ENCODE measurements at regions not wholly inside any gene's neighbourhood (a gene's known extent, or its start where the extent isn't known, plus 50 kb on each side); places are given as distances from the start of the nearest gene placed in this dataset.

DNA sequence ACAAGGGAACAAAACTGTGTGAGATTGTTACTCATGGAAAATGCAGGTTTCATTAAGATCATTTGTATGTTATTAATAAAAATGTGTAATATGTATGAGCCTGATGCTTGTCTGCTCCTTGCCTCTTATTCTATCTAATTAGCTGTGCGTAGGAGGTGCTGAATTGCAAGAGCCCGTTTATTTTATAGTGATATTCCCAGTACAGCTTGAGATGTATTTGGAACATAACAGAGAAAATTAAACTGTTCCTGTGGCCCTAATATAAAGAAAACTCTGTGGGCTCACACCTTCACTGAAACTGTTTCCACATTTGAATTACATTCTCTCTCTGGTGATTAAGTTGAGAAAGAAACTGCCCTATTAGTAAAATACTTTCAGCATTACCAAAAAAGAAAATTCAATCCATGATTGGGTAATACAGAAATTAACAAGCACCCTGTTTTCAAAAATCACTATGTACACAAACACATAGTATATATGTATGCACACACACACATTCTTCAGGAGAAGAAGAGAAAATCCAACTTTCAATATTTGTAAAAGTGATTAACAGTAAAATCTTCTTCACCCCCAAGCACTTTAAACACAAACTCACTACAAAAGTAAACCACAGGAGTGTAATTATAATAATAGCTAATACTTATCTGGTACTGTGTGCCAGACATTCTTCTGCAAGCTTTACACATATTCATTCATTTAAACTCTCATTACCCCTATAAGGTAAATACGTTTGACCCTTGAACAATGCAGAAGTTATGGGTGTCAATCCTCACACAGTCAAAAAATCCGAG lies 233.2 kb downstream of the PHLDA1 start (continued):
- TF ChIP-seq CAMTA2 (CRISPR knock-in tag; IDR thresholded peaks at IDR 0.05; ENCODE audit: borderline replicate concordance) = no peak
- peak; percentile 89 for TF ChIP-seq ISL2 (CRISPR knock-in tag; IDR thresholded peaks at IDR 0.05)
- no peak for TF ChIP-seq REXO4 (CRISPR knock-in tag; IDR thresholded peaks at IDR 0.05; ENCODE audit: borderline replicate concordance)
- TF ChIP-seq EP300 (IDR thresholded peaks at IDR 0.05; ENCODE audit: low read depth in 2 of 2, low read length in 2 of 2) = peak in 1 of 2 experiments; percentile 68; a peak in 2 of 4 replicates
- TF ChIP-seq EP300 (CRISPR knock-in tag; IDR thresholded peaks at IDR 0.05; ENCODE audit: borderline replicate concordance) = no peak
- TF ChIP-seq, protein P1, sequence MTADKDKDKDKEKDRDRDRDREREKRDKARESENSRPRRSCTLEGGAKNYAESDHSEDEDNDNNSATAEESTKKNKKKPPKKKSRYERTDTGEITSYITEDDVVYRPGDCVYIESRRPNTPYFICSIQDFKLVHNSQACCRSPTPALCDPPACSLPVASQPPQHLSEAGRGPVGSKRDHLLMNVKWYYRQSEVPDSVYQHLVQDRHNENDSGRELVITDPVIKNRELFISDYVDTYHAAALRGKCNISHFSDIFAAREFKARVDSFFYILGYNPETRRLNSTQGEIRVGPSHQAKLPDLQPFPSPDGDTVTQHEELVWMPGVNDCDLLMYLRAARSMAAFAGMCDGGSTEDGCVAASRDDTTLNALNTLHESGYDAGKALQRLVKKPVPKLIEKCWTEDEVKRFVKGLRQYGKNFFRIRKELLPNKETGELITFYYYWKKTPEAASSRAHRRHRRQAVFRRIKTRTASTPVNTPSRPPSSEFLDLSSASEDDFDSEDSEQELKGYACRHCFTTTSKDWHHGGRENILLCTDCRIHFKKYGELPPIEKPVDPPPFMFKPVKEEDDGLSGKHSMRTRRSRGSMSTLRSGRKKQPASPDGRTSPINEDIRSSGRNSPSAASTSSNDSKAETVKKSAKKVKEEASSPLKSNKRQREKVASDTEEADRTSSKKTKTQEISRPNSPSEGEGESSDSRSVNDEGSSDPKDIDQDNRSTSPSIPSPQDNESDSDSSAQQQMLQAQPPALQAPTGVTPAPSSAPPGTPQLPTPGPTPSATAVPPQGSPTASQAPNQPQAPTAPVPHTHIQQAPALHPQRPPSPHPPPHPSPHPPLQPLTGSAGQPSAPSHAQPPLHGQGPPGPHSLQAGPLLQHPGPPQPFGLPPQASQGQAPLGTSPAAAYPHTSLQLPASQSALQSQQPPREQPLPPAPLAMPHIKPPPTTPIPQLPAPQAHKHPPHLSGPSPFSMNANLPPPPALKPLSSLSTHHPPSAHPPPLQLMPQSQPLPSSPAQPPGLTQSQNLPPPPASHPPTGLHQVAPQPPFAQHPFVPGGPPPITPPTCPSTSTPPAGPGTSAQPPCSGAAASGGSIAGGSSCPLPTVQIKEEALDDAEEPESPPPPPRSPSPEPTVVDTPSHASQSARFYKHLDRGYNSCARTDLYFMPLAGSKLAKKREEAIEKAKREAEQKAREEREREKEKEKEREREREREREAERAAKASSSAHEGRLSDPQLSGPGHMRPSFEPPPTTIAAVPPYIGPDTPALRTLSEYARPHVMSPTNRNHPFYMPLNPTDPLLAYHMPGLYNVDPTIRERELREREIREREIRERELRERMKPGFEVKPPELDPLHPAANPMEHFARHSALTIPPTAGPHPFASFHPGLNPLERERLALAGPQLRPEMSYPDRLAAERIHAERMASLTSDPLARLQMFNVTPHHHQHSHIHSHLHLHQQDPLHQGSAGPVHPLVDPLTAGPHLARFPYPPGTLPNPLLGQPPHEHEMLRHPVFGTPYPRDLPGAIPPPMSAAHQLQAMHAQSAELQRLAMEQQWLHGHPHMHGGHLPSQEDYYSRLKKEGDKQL (CRISPR knock-in tag; IDR thresholded peaks at IDR 0.05; ENCODE audit: low read depth) = peak; percentile 93
- 0 out of 2 replicates have a peak, but pooled peaks have one; percentile 18 for TF ChIP-seq HMG20B (CRISPR knock-in tag; conservative IDR thresholded peaks at IDR 0.05)
- TF ChIP-seq ZNF652 (CRISPR knock-in tag; IDR thresholded peaks at IDR 0.05; ENCODE audit: borderline replicate concordance, low read depth) = no peak
- TF ChIP-seq, protein P2, sequence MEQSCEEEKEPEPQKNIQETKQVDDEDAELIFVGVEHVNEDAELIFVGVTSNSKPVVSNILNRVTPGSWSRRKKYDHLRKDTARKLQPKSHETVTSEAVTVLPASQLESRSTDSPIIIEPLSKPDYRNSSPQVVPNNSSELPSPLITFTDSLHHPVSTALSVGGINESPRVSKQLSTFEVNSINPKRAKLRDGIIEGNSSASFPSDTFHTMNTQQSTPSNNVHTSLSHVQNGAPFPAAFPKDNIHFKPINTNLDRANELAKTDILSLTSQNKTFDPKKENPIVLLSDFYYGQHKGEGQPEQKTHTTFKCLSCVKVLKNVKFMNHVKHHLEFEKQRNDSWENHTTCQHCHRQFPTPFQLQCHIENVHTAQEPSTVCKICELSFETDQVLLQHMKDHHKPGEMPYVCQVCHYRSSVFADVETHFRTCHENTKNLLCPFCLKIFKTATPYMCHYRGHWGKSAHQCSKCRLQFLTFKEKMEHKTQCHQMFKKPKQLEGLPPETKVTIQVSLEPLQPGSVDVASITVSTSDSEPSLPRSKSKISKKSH (CRISPR knock-in tag; IDR thresholded peaks at IDR 0.05; ENCODE audit: borderline replicate concordance) = no peak
- TF ChIP-seq RCOR2 (CRISPR knock-in tag; IDR thresholded peaks at IDR 0.05) = 0 out of 2 replicates have a peak, but pooled peaks have one; percentile 33
- TF ChIP-seq ADNP (CRISPR knock-in tag; IDR thresholded peaks at IDR 0.05) = no peak
- TF ChIP-seq MIXL1 (CRISPR knock-in tag; IDR thresholded peaks at IDR 0.05) = 0 out of 2 replicates have a peak, but pooled peaks have one; percentile 35
- TF ChIP-seq FOXA1 (IDR thresholded peaks at IDR 0.05) = peak; percentile 50; the same call in 1 of the 2 replicates
- peak; percentile 51; the same call in 1 of the 2 replicates for TF ChIP-seq FOXA1 (CRISPR knock-in tag; IDR thresholded peaks at IDR 0.05)
- TF ChIP-seq, protein P3, sequence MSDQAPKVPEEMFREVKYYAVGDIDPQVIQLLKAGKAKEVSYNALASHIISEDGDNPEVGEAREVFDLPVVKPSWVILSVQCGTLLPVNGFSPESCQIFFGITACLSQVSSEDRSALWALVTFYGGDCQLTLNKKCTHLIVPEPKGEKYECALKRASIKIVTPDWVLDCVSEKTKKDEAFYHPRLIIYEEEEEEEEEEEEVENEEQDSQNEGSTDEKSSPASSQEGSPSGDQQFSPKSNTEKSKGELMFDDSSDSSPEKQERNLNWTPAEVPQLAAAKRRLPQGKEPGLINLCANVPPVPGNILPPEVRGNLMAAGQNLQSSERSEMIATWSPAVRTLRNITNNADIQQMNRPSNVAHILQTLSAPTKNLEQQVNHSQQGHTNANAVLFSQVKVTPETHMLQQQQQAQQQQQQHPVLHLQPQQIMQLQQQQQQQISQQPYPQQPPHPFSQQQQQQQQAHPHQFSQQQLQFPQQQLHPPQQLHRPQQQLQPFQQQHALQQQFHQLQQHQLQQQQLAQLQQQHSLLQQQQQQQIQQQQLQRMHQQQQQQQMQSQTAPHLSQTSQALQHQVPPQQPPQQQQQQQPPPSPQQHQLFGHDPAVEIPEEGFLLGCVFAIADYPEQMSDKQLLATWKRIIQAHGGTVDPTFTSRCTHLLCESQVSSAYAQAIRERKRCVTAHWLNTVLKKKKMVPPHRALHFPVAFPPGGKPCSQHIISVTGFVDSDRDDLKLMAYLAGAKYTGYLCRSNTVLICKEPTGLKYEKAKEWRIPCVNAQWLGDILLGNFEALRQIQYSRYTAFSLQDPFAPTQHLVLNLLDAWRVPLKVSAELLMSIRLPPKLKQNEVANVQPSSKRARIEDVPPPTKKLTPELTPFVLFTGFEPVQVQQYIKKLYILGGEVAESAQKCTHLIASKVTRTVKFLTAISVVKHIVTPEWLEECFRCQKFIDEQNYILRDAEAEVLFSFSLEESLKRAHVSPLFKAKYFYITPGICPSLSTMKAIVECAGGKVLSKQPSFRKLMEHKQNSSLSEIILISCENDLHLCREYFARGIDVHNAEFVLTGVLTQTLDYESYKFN (CRISPR knock-in tag; conservative IDR thresholded peaks at IDR 0.05) = peak; percentile 47
- TF ChIP-seq POGZ (CRISPR knock-in tag; IDR thresholded peaks at IDR 0.05) = no peak
- peak; percentile 78; the same call in 1 of the 2 replicates for TF ChIP-seq NFIC (IDR thresholded peaks at IDR 0.05; ENCODE audit: low read length)
- no peak for TF ChIP-seq ARNT (IDR thresholded peaks at IDR 0.05)
